HK-2 (cell line): ENCODE measurements at regions not wholly inside any gene's neighbourhood (a gene's known extent, or its start where the extent isn't known, plus 50 kb on each side); places are given as distances from the start of the nearest gene placed in this dataset.

Experiments used
- DNase-seq: peaks from one replicate; pipeline ENCODE4 v3.0.0-alpha.2; 2018; ENCODE audit not compliant: unreplicated experiment

DNA sequence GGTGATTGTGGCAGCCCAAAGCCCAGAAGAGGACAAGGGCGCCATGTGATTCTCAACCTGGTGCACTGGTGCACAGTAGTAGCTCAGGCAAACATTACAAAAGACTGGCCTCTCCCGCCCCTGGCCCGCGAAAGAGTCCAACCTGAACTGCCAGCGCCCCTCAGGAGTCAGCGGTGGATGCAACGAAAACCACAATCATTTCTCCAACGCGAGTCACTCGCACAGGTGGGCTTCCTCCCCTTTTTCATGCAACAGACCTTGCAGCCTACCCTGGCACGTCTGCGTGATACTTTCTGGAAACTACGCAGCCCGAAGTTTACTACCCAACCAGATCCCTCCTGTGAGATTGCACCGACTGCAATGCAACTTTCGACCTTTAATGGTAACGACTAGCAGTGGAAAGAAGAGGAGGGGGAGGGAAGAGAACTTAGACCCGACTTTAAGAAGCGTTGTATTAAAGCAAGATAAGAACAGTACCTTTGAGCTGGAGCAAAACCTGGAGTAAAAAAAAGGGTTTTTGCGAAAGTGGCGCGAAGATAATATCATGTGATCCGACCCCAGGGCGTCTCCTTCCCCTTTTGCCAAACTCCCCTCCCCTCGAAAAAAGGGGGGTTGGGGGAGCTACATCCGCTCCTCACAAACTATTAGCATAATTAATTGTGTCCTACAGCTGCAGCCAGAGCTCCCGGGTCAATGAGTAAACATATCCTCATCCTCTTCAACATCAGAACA, 63.3 kb upstream of the CCDC160 start:
- no peak for DNase-seq

GRCh38 chrX:134174273-134174660, 62.7 kb upstream of the CCDC160 start:
- no peak for DNase-seq

- no peak for DNase-seq
Observed at GRCh38 chrX:134174859-134175258, 62.1 kb upstream of the CCDC160 start.

DNA sequence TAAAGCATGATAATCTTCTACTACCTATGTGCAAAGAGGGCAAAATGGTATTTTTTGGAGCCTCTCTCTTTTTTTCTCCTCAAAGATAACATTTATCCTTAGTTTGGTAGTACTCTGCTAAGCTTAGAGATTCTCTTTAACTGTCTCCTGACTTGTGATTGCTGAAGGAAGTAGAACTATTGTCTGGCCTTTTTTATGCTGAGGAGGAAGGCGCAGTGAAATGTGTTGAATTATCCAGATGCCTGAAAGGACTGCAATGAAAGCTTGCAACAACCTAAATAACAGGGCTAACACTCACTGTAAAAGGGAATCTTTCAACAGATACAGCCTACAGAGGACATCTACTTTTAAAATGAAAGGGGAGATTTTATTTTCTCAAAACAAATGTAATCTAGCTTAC, 59.5 kb upstream of the CCDC160 start:
- no peak for DNase-seq

GRCh38 chrX:134180601-134181274, 56.2 kb upstream of the CCDC160 start:
- no peak for DNase-seq

- no peak for DNase-seq
Observed at GRCh38 chrX:134181275-134181660, 55.7 kb upstream of the CCDC160 start.

GRCh38 chrX:134183665-134184064, 53.3 kb upstream of the CCDC160 start:
- no peak for DNase-seq

DNA sequence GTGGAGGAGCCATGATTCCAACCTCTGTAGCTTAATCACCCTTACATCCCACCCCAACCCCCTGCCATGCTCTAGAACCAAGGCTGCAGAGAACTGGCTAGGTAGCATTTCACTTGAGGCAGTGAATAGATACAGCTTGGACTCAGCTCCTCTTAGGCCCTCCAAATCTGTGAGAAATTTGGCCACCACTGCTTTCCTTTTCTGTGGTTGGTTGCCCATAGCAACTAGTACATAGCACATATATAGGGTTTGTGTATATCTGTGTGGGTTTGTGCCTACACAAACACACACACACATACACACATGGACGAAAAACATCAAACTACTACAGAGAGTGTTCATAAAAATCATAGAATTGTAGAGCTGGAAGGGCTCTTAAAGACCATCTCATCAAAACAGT, 52.0 kb upstream of the CCDC160 start:
- no peak for DNase-seq

- DNase-seq, result no peak
Observed at GRCh38 chrX:134186362-134187121, 50.4 kb upstream of the CCDC160 start.
